ENCODE measurements at regions not wholly inside any gene's neighbourhood (a gene's known extent, or its start where the extent isn't known, plus 50 kb on each side); places are given as distances from the start of the nearest gene placed in this dataset.
"Not testable (repeated sequence)": the region's sequence is repeated elsewhere in the genome, so short reads cannot be mapped to it uniquely, and the experiment has no call there.

GRCh38 chr11:121863126-121863525 lies 252.9 kb downstream of the BLID start:
- no peak for DNase-seq
- Histone ChIP-seq H3K27ac (no peak overlapping the region), H3K4me3 (no peak overlapping the region), H3K4me1 (no peaks in the 10 kb centered on the region), H3K9ac (ENCODE audit: low read depth in 2 of 2, low read length in 2 of 2) (no peak overlapping the region), H3K36me3 (no peaks in the 10 kb centered on the region), H3K9me3 (no peaks in the 10 kb centered on the region), H3K27me3 (no peaks in the 10 kb centered on the region)
- TF ChIP-seq CTCF (IDR thresholded peaks at IDR 0.05): no peak
- intact Hi-C loops (cut with DNase I): no loop called here

GRCh38 chr11:121855138-121855537 lies 260.9 kb downstream of the BLID start:
- DNase-seq; H3K4me3 ChIP-seq; H3K9me3 ChIP-seq; H3K27me3 ChIP-seq; H3K27ac ChIP-seq; H3K36me3 ChIP-seq; H3K9ac ChIP-seq (ENCODE audit: low read depth in 2 of 2, low read length in 2 of 2); H3K4me1 ChIP-seq; intact Hi-C loops (cut with DNase I): not testable (repeated sequence)

- H3K36me3 ChIP-seq: no peaks in the 10 kb centered on the region
- no peak for DNase-seq
- H3K9ac ChIP-seq (ENCODE audit: low read depth in 2 of 2, low read length in 2 of 2): no peak overlapping the region
- H3K27me3 ChIP-seq: no peaks in the 10 kb centered on the region
- no peak for TF ChIP-seq CTCF (IDR thresholded peaks at IDR 0.05)
- intact Hi-C loops (cut with DNase I): no loop called here
- H3K4me1 ChIP-seq: no peaks in the 10 kb centered on the region
- no peaks in the 10 kb centered on the region for H3K9me3 ChIP-seq
- H3K27ac ChIP-seq: no peak overlapping the region
- no peak overlapping the region for H3K4me3 ChIP-seq
Observed at GRCh38 chr11:121844016-121844415, 272.0 kb downstream of the BLID start.

- TF ChIP-seq CTCF (IDR thresholded peaks at IDR 0.05): no peak
- intact Hi-C loops (cut with DNase I): no loop called here
Observed at GRCh38 chr11:121842192-121842585, 273.8 kb downstream of the BLID start.

GRCh38 chr11:121841487-121842191 lies 274.4 kb downstream of the BLID start:
- no peak overlapping the region for H3K9ac ChIP-seq (ENCODE audit: low read depth in 2 of 2, low read length in 2 of 2)
- no peaks in the 10 kb centered on the region for H3K36me3 ChIP-seq
- H3K9me3 ChIP-seq: no peaks in the 10 kb centered on the region
- TF ChIP-seq CTCF (IDR thresholded peaks at IDR 0.05): no peak
- DNase-seq: no peak
- H3K4me3 ChIP-seq: no peak overlapping the region
- intact Hi-C loops (cut with DNase I): no loop called here
- H3K4me1 ChIP-seq: no peaks in the 10 kb centered on the region
- H3K27ac ChIP-seq: no peak overlapping the region
- no peaks in the 10 kb centered on the region for H3K27me3 ChIP-seq

More at GRCh38 chr11:121842192-121842585, 273.8 kb downstream of the BLID start:
- no peaks in the 10 kb centered on the region for H3K4me1 ChIP-seq
- H3K9me3 ChIP-seq: no peaks in the 10 kb centered on the region
- H3K9ac ChIP-seq (ENCODE audit: low read depth in 2 of 2, low read length in 2 of 2): no peak overlapping the region
- H3K27ac ChIP-seq: no peak overlapping the region
- no peak overlapping the region for H3K4me3 ChIP-seq
- H3K27me3 ChIP-seq: no peaks in the 10 kb centered on the region
- no peak for DNase-seq
- H3K36me3 ChIP-seq: no peaks in the 10 kb centered on the region

- DNase-seq: no peak
- Histone ChIP-seq H3K36me3 (no peaks in the 10 kb centered on the region), H3K4me1 (no peaks in the 10 kb centered on the region), H3K9me3 (no peaks in the 10 kb centered on the region), H3K27me3 (no peaks in the 10 kb centered on the region), H3K4me3 (no peak overlapping the region), H3K27ac (no peak overlapping the region), H3K9ac (ENCODE audit: low read depth in 2 of 2, low read length in 2 of 2) (no peak overlapping the region)
- TF ChIP-seq CTCF (IDR thresholded peaks at IDR 0.05): no peak
- intact Hi-C loops (cut with DNase I): no loop called here
Observed at GRCh38 chr11:121839781-121840180, 276.2 kb downstream of the BLID start.

Measured in colonic mucosa (tissue), 4 donors.